ENCODE measurements at regions not wholly inside any gene's neighbourhood (a gene's known extent, or its start where the extent isn't known, plus 50 kb on each side); places are given as distances from the start of the nearest gene placed in this dataset.

DNA sequence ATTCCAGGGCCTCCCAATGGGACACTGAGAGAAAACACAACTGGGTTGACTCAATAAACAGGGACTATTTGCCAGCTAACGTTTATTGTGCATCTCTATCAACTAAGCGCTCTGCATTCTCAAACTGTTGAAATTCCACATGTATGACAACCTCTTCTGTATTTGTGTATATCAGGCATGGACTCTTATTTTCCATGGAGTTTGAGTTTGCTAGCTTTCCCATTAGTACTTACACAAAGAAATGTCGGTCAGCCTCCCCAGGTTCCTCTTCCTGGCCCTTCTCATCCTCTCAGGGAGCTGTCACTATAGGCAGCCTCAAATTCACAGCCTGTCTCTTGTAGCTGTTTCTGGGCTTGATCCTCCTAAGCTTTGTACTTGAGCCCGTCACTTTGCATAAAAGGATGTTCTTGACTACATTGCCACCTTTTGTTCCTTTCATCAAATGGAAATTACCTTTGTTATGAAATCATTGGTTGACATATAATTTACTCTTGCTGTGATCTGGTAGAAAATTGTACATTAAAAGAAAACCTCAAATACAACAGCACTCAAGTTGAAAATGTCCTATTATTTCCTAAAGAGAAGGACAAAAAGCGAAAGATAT is 60.0 kb upstream of the NTPCR start:
- Histone ChIP-seq H3K27me3 (no peaks in the 10 kb centered on the region), H3K36me3 (no peaks in the 10 kb centered on the region), H3K9me3 (peaks cover 0 to 12% (median 10%) of the 10 kb centered on the region in 4 donors), H3K4me1 (no peaks in the 10 kb centered on the region), H3K4me3 (no peak overlapping the region), H3K27ac (no peak overlapping the region)
- WGBS, 5 donors = 85 to 91% (median 86%) methylated on average over 5 of the region's 5 CpGs
- TF ChIP-seq EP300 (IDR thresholded peaks at IDR 0.05) (no peak), POLR2A (IDR thresholded peaks at IDR 0.05) (no peak), POLR2AphosphoS5 (IDR thresholded peaks at IDR 0.05) (no peak)
- TF ChIP-seq, protein P1, sequence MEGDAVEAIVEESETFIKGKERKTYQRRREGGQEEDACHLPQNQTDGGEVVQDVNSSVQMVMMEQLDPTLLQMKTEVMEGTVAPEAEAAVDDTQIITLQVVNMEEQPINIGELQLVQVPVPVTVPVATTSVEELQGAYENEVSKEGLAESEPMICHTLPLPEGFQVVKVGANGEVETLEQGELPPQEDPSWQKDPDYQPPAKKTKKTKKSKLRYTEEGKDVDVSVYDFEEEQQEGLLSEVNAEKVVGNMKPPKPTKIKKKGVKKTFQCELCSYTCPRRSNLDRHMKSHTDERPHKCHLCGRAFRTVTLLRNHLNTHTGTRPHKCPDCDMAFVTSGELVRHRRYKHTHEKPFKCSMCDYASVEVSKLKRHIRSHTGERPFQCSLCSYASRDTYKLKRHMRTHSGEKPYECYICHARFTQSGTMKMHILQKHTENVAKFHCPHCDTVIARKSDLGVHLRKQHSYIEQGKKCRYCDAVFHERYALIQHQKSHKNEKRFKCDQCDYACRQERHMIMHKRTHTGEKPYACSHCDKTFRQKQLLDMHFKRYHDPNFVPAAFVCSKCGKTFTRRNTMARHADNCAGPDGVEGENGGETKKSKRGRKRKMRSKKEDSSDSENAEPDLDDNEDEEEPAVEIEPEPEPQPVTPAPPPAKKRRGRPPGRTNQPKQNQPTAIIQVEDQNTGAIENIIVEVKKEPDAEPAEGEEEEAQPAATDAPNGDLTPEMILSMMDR (IDR thresholded peaks at IDR 0.05) = no peak
- intact Hi-C loops (cut with DNase I; ENCODE audit: low total_unique reads) = no loop called here
- DNase-seq = no peak

DNA sequence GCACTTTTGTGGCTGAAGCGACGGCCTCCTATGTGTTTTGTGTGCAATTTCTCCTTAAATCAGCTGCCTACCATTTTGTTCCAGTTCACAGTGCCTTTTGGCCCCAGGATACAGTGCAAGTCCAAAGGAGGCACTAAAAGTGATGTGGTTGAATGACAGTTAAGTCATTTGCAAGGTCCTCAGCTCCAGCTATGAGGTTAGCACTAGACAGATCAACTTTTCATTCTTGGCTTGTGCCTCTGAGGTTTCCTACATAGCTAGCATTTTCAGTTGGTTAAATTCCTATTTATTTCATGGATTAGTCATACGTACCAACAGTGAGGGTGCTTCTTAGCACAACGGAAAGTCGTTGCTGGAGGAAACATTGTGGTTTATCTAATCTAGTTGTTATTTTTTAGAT is 59.3 kb upstream of the NTPCR start:
- Histone ChIP-seq H3K36me3 (no peaks in the 10 kb centered on the region), H3K4me1 (no peaks in the 10 kb centered on the region), H3K27ac (no peak overlapping the region), H3K4me3 (no peak overlapping the region), H3K27me3 (no peaks in the 10 kb centered on the region), H3K9me3 (peaks cover 0 to 12% (median 10%) of the 10 kb centered on the region in 4 donors)
- TF ChIP-seq POLR2A (IDR thresholded peaks at IDR 0.05) (no peak), POLR2AphosphoS5 (IDR thresholded peaks at IDR 0.05) (peak in 1 of 3 donors; percentile 7), EP300 (IDR thresholded peaks at IDR 0.05) (no peak)
- TF ChIP-seq, protein P1 (IDR thresholded peaks at IDR 0.05) = no peak
- DNase-seq = no peak
- WGBS, 5 donors = 41 to 58% (median 49%) methylated on average over 5 of the region's 5 CpGs
- intact Hi-C loops (cut with DNase I; ENCODE audit: low total_unique reads) = no loop called here

DNA sequence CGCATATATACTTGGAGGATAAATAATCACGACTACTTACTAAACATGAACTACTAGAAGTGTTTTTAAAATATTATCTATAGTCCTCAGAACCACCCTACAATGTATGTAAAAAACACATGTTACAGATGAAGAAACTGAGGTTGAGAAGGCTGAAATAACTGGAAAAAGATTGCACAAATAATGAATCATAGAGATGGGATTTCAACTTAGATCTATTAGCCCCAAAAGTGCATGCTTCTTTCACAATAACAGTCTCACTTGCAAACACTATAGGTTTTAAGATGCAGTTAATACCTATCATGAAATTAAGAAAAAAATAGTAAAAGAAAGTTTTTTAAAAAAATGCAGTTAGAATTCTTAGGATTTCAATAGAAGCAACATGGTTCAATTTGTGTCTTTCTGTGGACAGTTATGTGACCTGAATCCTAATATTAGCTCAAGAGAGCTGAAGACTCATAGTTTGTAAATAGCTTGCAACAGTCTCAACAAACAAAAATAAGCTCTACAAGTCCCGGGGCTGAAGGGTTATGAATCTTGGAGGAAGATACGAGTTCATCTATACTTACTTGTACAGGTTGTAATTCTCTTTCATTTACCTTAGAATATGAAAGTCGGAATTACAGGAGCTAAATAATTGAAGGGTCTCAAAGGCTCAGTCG is 58.6 kb upstream of the NTPCR start:
- TF ChIP-seq POLR2AphosphoS5 (IDR thresholded peaks at IDR 0.05) = no peak
- no peak for TF ChIP-seq EP300 (IDR thresholded peaks at IDR 0.05)
- TF ChIP-seq, protein P1 (IDR thresholded peaks at IDR 0.05) = no peak
- TF ChIP-seq POLR2A (IDR thresholded peaks at IDR 0.05) = no peak
- DNase-seq = no peak
- Histone ChIP-seq H3K27ac (no peak overlapping the region), H3K27me3 (no peaks in the 10 kb centered on the region), H3K36me3 (no peaks in the 10 kb centered on the region), H3K4me3 (no peak overlapping the region), H3K4me1 (no peaks in the 10 kb centered on the region), H3K9me3 (peaks cover 0 to 12% (median 10%) of the 10 kb centered on the region in 4 donors)
- 75 to 89% (median 81%) methylated on average over 6 of the region's 6 CpGs for WGBS, 5 donors
- intact Hi-C loops (cut with DNase I; ENCODE audit: low total_unique reads) = no loop called here

DNA sequence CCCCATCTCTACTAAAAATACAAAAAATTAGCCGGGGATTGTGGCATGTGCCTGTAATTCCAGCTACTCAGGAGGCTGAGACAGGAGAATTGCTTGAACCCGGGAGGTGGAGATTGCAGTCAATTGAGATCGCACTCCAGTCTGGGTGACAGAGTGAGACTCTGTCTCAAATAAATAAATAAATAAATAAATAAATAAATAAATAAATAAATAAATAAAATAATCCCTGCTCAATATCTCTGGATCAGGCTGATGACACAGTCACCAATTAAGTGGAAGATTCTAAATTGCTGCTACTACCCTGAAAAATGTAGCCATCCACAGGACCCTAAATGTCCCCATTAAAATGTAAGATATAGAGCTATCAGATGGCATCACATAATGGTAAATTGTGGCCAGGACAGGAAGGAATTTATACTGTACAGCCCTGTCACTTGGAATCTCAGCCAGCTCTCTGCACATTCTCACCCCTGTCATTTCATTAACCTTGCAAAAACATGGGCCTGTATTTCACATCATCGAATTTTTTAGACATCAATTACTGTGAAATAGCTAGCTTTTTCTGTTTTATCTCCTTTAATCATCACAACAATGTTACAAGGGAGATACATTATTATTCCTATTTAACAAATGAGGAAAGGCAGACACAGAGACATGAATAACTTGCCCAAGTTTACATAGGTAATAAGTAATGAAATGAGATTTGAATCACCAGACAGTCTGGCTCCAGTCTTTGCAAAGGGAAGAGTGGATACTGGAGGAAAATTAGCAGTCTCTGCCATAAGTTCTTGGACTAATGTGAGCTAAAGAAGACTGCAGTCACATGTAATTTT is 56.7 kb upstream of the NTPCR start:
- H3K27ac ChIP-seq = no peak overlapping the region
- no peak for DNase-seq
- no peaks in the 10 kb centered on the region for H3K4me1 ChIP-seq
- peaks cover 0 to 12% (median 10%) of the 10 kb centered on the region in 4 donors for H3K9me3 ChIP-seq
- no peaks in the 10 kb centered on the region for H3K27me3 ChIP-seq
- intact Hi-C loops (cut with DNase I; ENCODE audit: low total_unique reads) = no loop called here
- TF ChIP-seq, protein P1 (IDR thresholded peaks at IDR 0.05) = no peak
- TF ChIP-seq POLR2AphosphoS5 (IDR thresholded peaks at IDR 0.05) (no peak), EP300 (IDR thresholded peaks at IDR 0.05) (no peak), POLR2A (IDR thresholded peaks at IDR 0.05) (no peak)
- H3K4me3 ChIP-seq = no peak overlapping the region
- no peaks in the 10 kb centered on the region for H3K36me3 ChIP-seq
- WGBS, 5 donors = 83 to 88% (median 86%) methylated on average over 4 of the region's 4 CpGs
